Breast epithelium (tissue), 3 donors: ENCODE measurements at regions not wholly inside any gene's neighbourhood (a gene's known extent, or its start where the extent isn't known, plus 50 kb on each side); places are given as distances from the start of the nearest gene placed in this dataset.

Source experiments
- CTCF ChIP-seq, 3 donors: fragments of 450-650 bp; IDR thresholded peaks; one replicate each; pipeline ENCODE4 v1.5.1; 2016 to 2017; ENCODE audit warnings: antibody characterized with exemption in 3 of 3, mild to moderate bottlenecking in 3 of 3, moderate library complexity in 3 of 3
- POLR2A ChIP-seq: fragments of 450-650 bp; IDR thresholded peaks from one replicate; pipeline ENCODE4 v1.6.1; 2016; ENCODE audit warnings: antibody characterized with exemption, mild to moderate bottlenecking, moderate library complexity

DNA sequence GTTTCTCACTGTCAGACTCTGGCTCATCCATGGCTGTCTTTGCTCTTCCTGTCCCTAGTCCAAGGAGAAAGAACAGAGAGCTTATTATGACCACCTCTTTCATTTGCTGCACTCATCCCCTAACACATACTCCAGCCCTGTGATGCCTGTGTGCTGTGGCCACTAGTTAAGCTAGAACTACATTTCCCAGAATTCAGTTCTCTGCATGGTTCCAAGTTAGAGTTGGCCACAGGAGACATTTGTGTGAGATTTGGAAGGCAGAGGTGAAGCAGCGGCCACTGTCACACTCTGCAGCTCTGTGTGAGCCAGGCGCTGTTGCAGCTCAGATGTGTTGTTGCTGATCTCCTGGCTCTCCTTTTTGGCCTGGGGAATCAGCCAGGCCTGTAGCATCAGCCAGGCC, 188.2 kb upstream of the ATP6AP2 start:
- TF ChIP-seq CTCF (IDR thresholded peaks at IDR 0.05) = no peak
- TF ChIP-seq POLR2A = no peak
